ENCODE measurements at regions not wholly inside any gene's neighbourhood (a gene's known extent, or its start where the extent isn't known, plus 50 kb on each side); places are given as distances from the start of the nearest gene placed in this dataset.
A peak's percentile ranks its signal among the peaks of the same experiment; 100 is the strongest.
"Not testable (repeated sequence)": the region's sequence is repeated elsewhere in the genome, so short reads cannot be mapped to it uniquely, and the experiment has no call there.

GRCh38 chr12:9471501-9471900 is 136.2 kb downstream of the KLRB1 start:
- H3K4me3 ChIP-seq (ENCODE audit: low read depth, poor library complexity, severe bottlenecking); intact Hi-C loops (cut with DNase I; ENCODE audit: low total_unique reads); DNase-seq (ENCODE audit: low spot score in 2 of 2): not testable (repeated sequence)
- WGBS, 2 donors = 94% methylated on average over 8 of the region's 8 CpGs

DNA sequence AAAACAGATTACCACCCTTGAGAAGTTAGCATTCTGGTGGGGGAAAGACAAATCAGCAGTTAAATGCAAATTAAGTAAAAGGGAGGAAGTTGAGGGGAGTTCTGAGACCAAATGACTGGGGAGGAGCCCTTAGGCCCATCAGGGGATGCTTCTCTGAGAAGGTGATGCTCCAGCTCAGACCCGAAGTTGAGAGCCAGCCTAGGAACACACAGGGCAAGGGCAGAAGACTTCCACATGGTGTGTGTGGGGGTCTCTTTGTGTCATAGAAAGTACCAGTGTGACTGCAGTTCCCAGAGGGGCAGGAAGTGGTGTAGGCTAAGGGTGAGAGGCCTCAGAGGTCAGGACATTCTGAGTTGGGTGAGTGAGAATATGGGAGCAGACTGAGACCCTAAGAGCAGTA is 137.3 kb downstream of the KLRB1 start:
- DNase-seq (ENCODE audit: low spot score in 2 of 2); intact Hi-C loops (cut with DNase I; ENCODE audit: low total_unique reads); H3K4me3 ChIP-seq (ENCODE audit: low read depth, poor library complexity, severe bottlenecking): not testable (repeated sequence)
- WGBS, 2 donors = 94 to 100% methylated on average over 1 of the region's 1 CpG

- DNase-seq (ENCODE audit: low spot score in 2 of 2); H3K4me3 ChIP-seq (ENCODE audit: low read depth, poor library complexity, severe bottlenecking); intact Hi-C loops (cut with DNase I; ENCODE audit: low total_unique reads): not testable (repeated sequence)
- 95 to 100% methylated on average over 1 of the region's 1 CpG for WGBS, 2 donors
Observed at GRCh38 chr12:9469956-9470355, 137.8 kb downstream of the KLRB1 start.

GRCh38 chr12:9469463-9469862 is 138.3 kb downstream of the KLRB1 start:
- 91 to 94% methylated on average over 2 of the region's 2 CpGs for WGBS, 2 donors
- DNase-seq (ENCODE audit: low spot score in 2 of 2); H3K4me3 ChIP-seq (ENCODE audit: low read depth, poor library complexity, severe bottlenecking); intact Hi-C loops (cut with DNase I; ENCODE audit: low total_unique reads): not testable (repeated sequence)

- intact Hi-C loops (cut with DNase I; ENCODE audit: low total_unique reads); H3K4me3 ChIP-seq (ENCODE audit: low read depth, poor library complexity, severe bottlenecking): not testable (repeated sequence)
- DNase-seq (ENCODE audit: low spot score in 2 of 2) = peak; percentile 43 to 90
- WGBS, 2 donors = 58 to 59% methylated on average over 6 of the region's 6 CpGs
Observed at GRCh38 chr12:9468998-9469397, 138.7 kb downstream of the KLRB1 start.

DNA sequence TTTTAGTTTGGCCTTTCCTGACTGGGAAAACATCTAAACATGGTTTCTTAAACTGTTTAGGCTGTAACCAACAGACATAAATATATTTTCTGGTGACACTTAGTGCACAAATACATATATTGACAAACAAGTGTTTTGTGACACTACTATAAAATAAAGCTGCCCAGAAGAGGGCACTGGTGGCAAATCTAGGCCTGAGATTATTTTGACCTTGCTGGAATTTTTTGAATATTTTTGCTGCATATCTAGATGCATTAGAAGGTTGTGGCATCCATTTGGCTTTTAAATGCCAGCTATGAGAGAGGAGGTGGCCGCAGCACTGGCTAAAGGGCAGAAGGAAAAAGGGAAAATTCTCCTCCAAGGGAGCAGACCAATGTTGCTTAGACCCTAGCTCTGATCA is 139.6 kb downstream of the KLRB1 start:
- DNase-seq (ENCODE audit: low spot score in 2 of 2); intact Hi-C loops (cut with DNase I; ENCODE audit: low total_unique reads); H3K4me3 ChIP-seq (ENCODE audit: low read depth, poor library complexity, severe bottlenecking): not testable (repeated sequence)
- WGBS, 2 donors = 82 to 85% methylated on average over 1 of the region's 1 CpG

- no peak for TF ChIP-seq CTCF (IDR thresholded peaks at IDR 0.05)
- TF ChIP-seq POLR2A (IDR thresholded peaks at IDR 0.05) = no peak
- no peak overlapping the region for H3K4me3 ChIP-seq (ENCODE audit: low read depth, poor library complexity, severe bottlenecking)
- DNase-seq (ENCODE audit: low spot score in 2 of 2) = no peak
- WGBS, 2 donors = 74 to 76% methylated on average over 4 of the region's 4 CpGs
- intact Hi-C loops (cut with DNase I; ENCODE audit: low total_unique reads) = no loop called here
Observed at GRCh38 chr12:9464408-9464807, 143.3 kb downstream of the KLRB1 start.

- intact Hi-C loops (cut with DNase I; ENCODE audit: low total_unique reads); H3K4me3 ChIP-seq (ENCODE audit: low read depth, poor library complexity, severe bottlenecking): not testable (repeated sequence)
- 20 to 22% methylated on average over 4 of the region's 4 CpGs for WGBS, 2 donors
- DNase-seq (ENCODE audit: low spot score in 2 of 2) = peak in 1 of 2 donors; percentile 60
Observed at GRCh38 chr12:9455516-9455915, 152.2 kb downstream of the KLRB1 start.

- 55 to 57% methylated on average over 2 of the region's 2 CpGs for WGBS, 2 donors
- DNase-seq (ENCODE audit: low spot score in 2 of 2); intact Hi-C loops (cut with DNase I; ENCODE audit: low total_unique reads); H3K4me3 ChIP-seq (ENCODE audit: low read depth, poor library complexity, severe bottlenecking): not testable (repeated sequence)
Observed at GRCh38 chr12:9454021-9454420, 153.7 kb downstream of the KLRB1 start.

DNA sequence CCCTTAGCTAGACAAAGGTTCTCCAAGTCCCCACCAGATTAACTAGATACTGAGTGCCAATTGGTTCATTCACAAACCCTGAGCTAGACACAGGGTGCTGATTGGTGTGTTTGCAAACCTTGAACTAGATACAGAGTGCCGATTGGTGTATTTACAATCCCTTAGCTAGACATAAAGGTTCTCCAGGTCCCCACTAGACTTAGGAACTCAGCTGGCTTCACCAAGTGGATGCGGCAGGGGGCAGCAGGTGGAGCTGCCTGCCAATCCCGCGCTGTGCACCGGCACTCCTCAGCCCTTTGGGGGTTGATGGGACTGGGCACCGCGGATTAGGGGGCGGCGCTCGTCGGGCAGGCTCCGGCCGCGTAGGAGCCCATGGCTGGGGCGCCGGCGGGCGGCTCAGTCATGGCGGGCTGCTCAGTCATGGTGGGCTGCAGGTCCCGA is 157.6 kb downstream of the KLRB1 start:
- WGBS, 2 donors = 85 to 100% methylated on average over 1 to 6 of the region's 20 CpGs
- intact Hi-C loops (cut with DNase I; ENCODE audit: low total_unique reads); H3K4me3 ChIP-seq (ENCODE audit: low read depth, poor library complexity, severe bottlenecking); DNase-seq (ENCODE audit: low spot score in 2 of 2): not testable (repeated sequence)

GRCh38 chr12:9449657-9450126 is 158.0 kb downstream of the KLRB1 start:
- 81% methylated on average over 9 of the region's 9 CpGs for WGBS, 2 donors
- intact Hi-C loops (cut with DNase I; ENCODE audit: low total_unique reads); H3K4me3 ChIP-seq (ENCODE audit: low read depth, poor library complexity, severe bottlenecking); DNase-seq (ENCODE audit: low spot score in 2 of 2): not testable (repeated sequence)
